ENCODE measurements at regions not wholly inside any gene's neighbourhood (a gene's known extent, or its start where the extent isn't known, plus 50 kb on each side); places are given as distances from the start of the nearest gene placed in this dataset.
"Not testable (repeated sequence)": the region's sequence is repeated elsewhere in the genome, so short reads cannot be mapped to it uniquely, and the experiment has no call there.

- ATAC-seq: no peak
- no peak for DNase-seq
- Mint-ChIP-seq H3K4me3 (no peak overlapping the region), H3K36me3 (no peaks in the 10 kb centered on the region), H3K4me1 (no peaks in the 10 kb centered on the region), H3K27ac (no peak overlapping the region), H3K9me3 (ENCODE audit: low read depth) (no peaks in the 10 kb centered on the region), H3K27me3 (peaks cover 21% of the 10 kb centered on the region)
- CTCF ChIA-PET: interaction anchor here (0.7 kb wide), 1 partner anchor 37 kb away, joined by 3 read pairs; no protein-coding TSS in a partner anchor
Measured at GRCh38 chr15:96947296-96948229, 617.1 kb downstream of the NR2F2 start.

GRCh38 chr15:96948981-96949380 lies 618.5 kb downstream of the NR2F2 start:
- Mint-ChIP-seq H3K36me3 (no peaks in the 10 kb centered on the region), H3K4me1 (no peaks in the 10 kb centered on the region), H3K4me3 (no peak overlapping the region), H3K27me3 (peaks cover 21% of the 10 kb centered on the region), H3K27ac (no peak overlapping the region), H3K9me3 (ENCODE audit: low read depth) (peaks cover 2% of the 10 kb centered on the region)
- ATAC-seq (no peak), DNase-seq (no peak)
- CTCF ChIA-PET: no interaction called here

- Mint-ChIP-seq H3K27ac (no peak overlapping the region), H3K9me3 (ENCODE audit: low read depth) (peaks cover 4% of the 10 kb centered on the region), H3K4me3 (no peak overlapping the region), H3K36me3 (no peaks in the 10 kb centered on the region), H3K4me1 (no peaks in the 10 kb centered on the region), H3K27me3 (no peaks in the 10 kb centered on the region)
- CTCF ChIA-PET: interaction anchor here (0.7 kb wide), 1 partner anchor 20 kb away, joined by 3 read pairs; no protein-coding TSS in a partner anchor
- DNase-seq: no peak
- no peak for ATAC-seq
Measured at GRCh38 chr15:96958721-96959120, 628.2 kb downstream of the NR2F2 start.

GRCh38 chr15:96959501-96959900 lies 629.0 kb downstream of the NR2F2 start:
- H3K36me3 Mint-ChIP-seq: no peaks in the 10 kb centered on the region
- no peak overlapping the region for H3K27ac Mint-ChIP-seq
- no peak for DNase-seq
- no peak overlapping the region for H3K4me3 Mint-ChIP-seq
- no peaks in the 10 kb centered on the region for H3K4me1 Mint-ChIP-seq
- ATAC-seq: no peak
- CTCF ChIA-PET: no interaction called here
- H3K27me3 Mint-ChIP-seq: no peaks in the 10 kb centered on the region
- peaks cover 4% of the 10 kb centered on the region for H3K9me3 Mint-ChIP-seq (ENCODE audit: low read depth)

GRCh38 chr15:96960711-96961480 lies 630.4 kb downstream of the NR2F2 start:
- H3K27me3 Mint-ChIP-seq: no peaks in the 10 kb centered on the region
- no peaks in the 10 kb centered on the region for H3K36me3 Mint-ChIP-seq
- ATAC-seq (no peak), DNase-seq (no peak)
- H3K27ac Mint-ChIP-seq: no peak overlapping the region
- H3K9me3 Mint-ChIP-seq (ENCODE audit: low read depth): peaks cover 4% of the 10 kb centered on the region
- no peaks in the 10 kb centered on the region for H3K4me1 Mint-ChIP-seq
- no peak overlapping the region for H3K4me3 Mint-ChIP-seq
- CTCF ChIA-PET: interaction anchor here (0.7 kb wide), 1 partner anchor 793 kb away, joined by 3 read pairs; no protein-coding TSS in a partner anchor

- Mint-ChIP-seq H3K27me3 (no peaks in the 10 kb centered on the region), H3K4me3 (no peak overlapping the region), H3K27ac (no peak overlapping the region), H3K36me3 (no peaks in the 10 kb centered on the region), H3K9me3 (ENCODE audit: low read depth) (peaks cover 6% of the 10 kb centered on the region), H3K4me1 (no peaks in the 10 kb centered on the region)
- ATAC-seq: no peak
- CTCF ChIA-PET: no interaction called here
- no peak for DNase-seq
Measured at GRCh38 chr15:96966554-96966953, 636.1 kb downstream of the NR2F2 start.

- no peaks in the 10 kb centered on the region for H3K4me1 Mint-ChIP-seq
- H3K4me3 Mint-ChIP-seq: no peak overlapping the region
- no peaks in the 10 kb centered on the region for H3K36me3 Mint-ChIP-seq
- ATAC-seq (no peak), DNase-seq (no peak)
- CTCF ChIA-PET: no interaction called here
- peaks cover 6% of the 10 kb centered on the region for H3K9me3 Mint-ChIP-seq (ENCODE audit: low read depth)
- H3K27ac Mint-ChIP-seq: no peak overlapping the region
- no peaks in the 10 kb centered on the region for H3K27me3 Mint-ChIP-seq
Measured at GRCh38 chr15:96969732-96970710, 639.5 kb downstream of the NR2F2 start.

- Mint-ChIP-seq H3K27ac (no peak overlapping the region), H3K4me1 (no peaks in the 10 kb centered on the region), H3K4me3 (no peak overlapping the region), H3K36me3 (no peaks in the 10 kb centered on the region), H3K9me3 (ENCODE audit: low read depth) (peaks cover 9% of the 10 kb centered on the region), H3K27me3 (no peaks in the 10 kb centered on the region)
- ATAC-seq (no peak), DNase-seq (no peak)
- CTCF ChIA-PET: interaction anchor here (0.7 kb wide), 1 partner anchor 194 kb away, joined by 3 read pairs; no protein-coding TSS in a partner anchor
Measured at GRCh38 chr15:96972201-96972600, 641.7 kb downstream of the NR2F2 start.

- H3K27ac Mint-ChIP-seq: no peak overlapping the region
- peaks cover 7% of the 10 kb centered on the region for H3K9me3 Mint-ChIP-seq (ENCODE audit: low read depth)
- H3K4me3 Mint-ChIP-seq: no peak overlapping the region
- H3K36me3 Mint-ChIP-seq: no peaks in the 10 kb centered on the region
- H3K27me3 Mint-ChIP-seq: no peaks in the 10 kb centered on the region
- DNase-seq (no peak), ATAC-seq (no peak)
- CTCF ChIA-PET: no interaction called here
- H3K4me1 Mint-ChIP-seq: no peaks in the 10 kb centered on the region
Measured at GRCh38 chr15:96974761-96975160, 644.3 kb downstream of the NR2F2 start.

GRCh38 chr15:96977886-96978285 lies 647.4 kb downstream of the NR2F2 start:
- no peak for ATAC-seq
- H3K4me1 Mint-ChIP-seq: no peaks in the 10 kb centered on the region
- H3K36me3 Mint-ChIP-seq: no peaks in the 10 kb centered on the region
- H3K27ac Mint-ChIP-seq: no peak overlapping the region
- no peak overlapping the region for H3K4me3 Mint-ChIP-seq
- H3K9me3 Mint-ChIP-seq (ENCODE audit: low read depth): peaks cover 4% of the 10 kb centered on the region
- no peaks in the 10 kb centered on the region for H3K27me3 Mint-ChIP-seq
- CTCF ChIA-PET: no interaction called here
- no peak for DNase-seq

GRCh38 chr15:96978937-96979473 lies 648.5 kb downstream of the NR2F2 start:
- Mint-ChIP-seq H3K27me3 (no peaks in the 10 kb centered on the region), H3K27ac (no peak overlapping the region), H3K4me1 (no peaks in the 10 kb centered on the region), H3K9me3 (ENCODE audit: low read depth) (peaks cover 4% of the 10 kb centered on the region), H3K4me3 (no peak overlapping the region), H3K36me3 (no peaks in the 10 kb centered on the region)
- DNase-seq (no peak), ATAC-seq (no peak)
- CTCF ChIA-PET: no interaction called here

- H3K36me3 Mint-ChIP-seq; H3K4me1 Mint-ChIP-seq; DNase-seq; H3K27ac Mint-ChIP-seq; ATAC-seq; H3K9me3 Mint-ChIP-seq (ENCODE audit: low read depth); H3K27me3 Mint-ChIP-seq; H3K4me3 Mint-ChIP-seq; CTCF ChIA-PET: not testable (repeated sequence)
Measured at GRCh38 chr15:96984121-96984671, 653.7 kb downstream of the NR2F2 start.

Measured in activated CD8-positive, alpha-beta memory T cell treated with anti-CD3 and anti-CD28 coated beads, Interleukin-2, amount 10 ng/mL, durations not matched to agents 7 days and 5 days (primary cell).